PC-9 (cell line): ENCODE measurements at regions not wholly inside any gene's neighbourhood (a gene's known extent, or its start where the extent isn't known, plus 50 kb on each side); places are given as distances from the start of the nearest gene placed in this dataset.

Experiments used
- BruUV-seq: library from RNA; stranded (reverse); fragments of 400-500 nt; replicated peaks from 2 replicates; lab custom pipeline; 2021; lab: Mats Ljungman, UMichigan
- CTCF ChIA-PET: fragments of 300-600 bp; sonication (Branson Sonifier 250); formaldehyde crosslinking; loops from one replicate; lab custom pipeline; 2022; ENCODE audit warnings: antibody characterized with exemption; lab: Charles Lee
- POLR2A ChIA-PET: fragments of 300-600 bp; sonication (Branson Sonifier 250); formaldehyde crosslinking; loops from one replicate; lab custom pipeline; 2022; ENCODE audit warnings: antibody characterized with exemption; ENCODE audit not compliant: unreplicated experiment; lab: Charles Lee
- DNase-seq, 2 experiments: peaks; one replicate each; pipeline versions ENCODE4 v3.0.0 to v3.0.0-alpha.2; 2015 to 2022; ENCODE audit warnings: mixed read lengths in 1 of 2
- H2AFZ ChIP-seq: fragments of 200-600 bp; sonication (generic); 2 replicates; pipeline ENCODE4 v1.8.1; 2017; ENCODE audit warnings: antibody characterized with exemption
- H3F3A ChIP-seq: fragments of 200-600 bp; sonication (generic); 2 replicates; pipeline ENCODE4 v1.8.1; 2017; ENCODE audit warnings: antibody characterized with exemption, mild to moderate bottlenecking, low read depth; ENCODE audit not compliant: insufficient read depth
- H3K27ac ChIP-seq: fragments of 200-600 bp; sonication (generic); 2 replicates; pipeline ENCODE4 v1.6.1; 2016; ENCODE audit warnings: mixed run types
- H3K27me3 ChIP-seq: fragments of 200-600 bp; sonication (generic); 2 replicates; pipeline ENCODE4 v1.6.1; 2016; ENCODE audit warnings: low read depth, mixed run types; ENCODE audit not compliant: insufficient read depth
- H3K36me3 ChIP-seq: fragments of 200-600 bp; sonication (generic); 2 replicates; pipeline ENCODE4 v1.6.1; 2016; ENCODE audit warnings: low read depth, mixed run types
- H3K4me1 ChIP-seq: fragments of 200-600 bp; sonication (generic); replicated peaks from 2 replicates; pipeline ENCODE4 v1.6.1; 2016; ENCODE audit warnings: mixed run types; ENCODE audit not compliant: insufficient read depth
- H3K4me2 ChIP-seq: fragments of 200-600 bp; sonication (generic); 2 replicates; pipeline ENCODE4 v1.6.1; 2017; ENCODE audit warnings: mixed run types
- H3K4me3 ChIP-seq: fragments of 200-600 bp; sonication (generic); 2 replicates; pipeline ENCODE4 v1.6.1; 2016; ENCODE audit warnings: mixed run types
- H3K79me2 ChIP-seq: fragments of 200-600 bp; sonication (generic); 2 replicates; pipeline ENCODE4 v1.6.1; 2017; ENCODE audit warnings: low read depth, mixed run types
- H3K9me2 ChIP-seq: fragments of 200-600 bp; sonication (generic); 2 replicates; pipeline ENCODE4 v1.8.1; 2017; ENCODE audit warnings: mild to moderate bottlenecking; ENCODE audit not compliant: insufficient read depth
- H3K9me3 ChIP-seq: fragments of 200-600 bp; sonication (generic); 2 replicates; pipeline ENCODE4 v1.8.1; 2016; ENCODE audit warnings: low read depth; ENCODE audit not compliant: insufficient read depth
- H4K20me1 ChIP-seq: fragments of 200-600 bp; sonication (generic); 2 replicates; pipeline ENCODE4 v1.8.1; 2017; ENCODE audit not compliant: insufficient read depth
- CTCF ChIP-seq: fragments of 200-600 bp; sonication (generic); conservative IDR thresholded peaks from 2 replicates; pipeline ENCODE4 v1.6.1; 2017; ENCODE audit warnings: mixed run types, antibody characterized with exemption, mild to moderate bottlenecking, moderate library complexity
- EZH2 ChIP-seq: fragments of 200-600 bp; sonication (generic); IDR thresholded peaks from 2 replicates; pipeline ENCODE4 v1.8.0; 2017; ENCODE audit warnings: antibody characterized with exemption, low read depth
- intact Hi-C: fragments of 100-400 bp; cut with micrococcal nuclease; formaldehyde crosslinking; loops from one replicate; pipeline ENCODE4 v1.10.0; 2022; ENCODE audit not compliant: unreplicated experiment

GRCh38 chr9:135300346-135301141, 179.0 kb upstream of the PPP1R26 start:
- no peak overlapping the region for H2AFZ ChIP-seq
- no TSS peak for BruUV-seq
- peaks cover 98% of the 10 kb centered on the region for H3K27me3 ChIP-seq
- POLR2A ChIA-PET: no interaction called here
- DNase-seq: no peak
- H3K4me2 ChIP-seq: no peak overlapping the region
- intact Hi-C loops: no loop called here
- no peaks in the 10 kb centered on the region for H3K79me2 ChIP-seq
- CTCF ChIA-PET: no interaction called here
- H3K9me2 ChIP-seq: no peaks in the 10 kb centered on the region
- no peaks in the 10 kb centered on the region for H3K36me3 ChIP-seq
- no peak overlapping the region for H3K4me3 ChIP-seq
- TF ChIP-seq CTCF (no peak), EZH2 (no peak)
- no peaks in the 10 kb centered on the region for H4K20me1 ChIP-seq
- no peaks in the 10 kb centered on the region for H3F3A ChIP-seq
- no peaks in the 10 kb centered on the region for H3K9me3 ChIP-seq
- no peak overlapping the region for H3K27ac ChIP-seq
- H3K4me1 ChIP-seq: no peaks in the 10 kb centered on the region

- no TSS peak for BruUV-seq
- no peak for DNase-seq
- ChIA-PET POLR2A (no interaction called here), CTCF (no interaction called here)
- intact Hi-C loops: no loop called here
- Histone ChIP-seq H3K36me3 (no peaks in the 10 kb centered on the region), H3F3A (no peaks in the 10 kb centered on the region), H3K79me2 (no peaks in the 10 kb centered on the region), H3K4me1 (no peaks in the 10 kb centered on the region), H3K27ac (no peak overlapping the region), H3K4me2 (no peak overlapping the region), H3K4me3 (no peak overlapping the region), H3K27me3 (peaks cover 95% of the 10 kb centered on the region), H4K20me1 (no peaks in the 10 kb centered on the region), H2AFZ (no peak overlapping the region), H3K9me2 (no peaks in the 10 kb centered on the region), H3K9me3 (no peaks in the 10 kb centered on the region)
- TF ChIP-seq CTCF (no peak), EZH2 (no peak)
Measured at GRCh38 chr9:135301271-135302263, 178.0 kb upstream of the PPP1R26 start.

- POLR2A ChIA-PET: no interaction called here
- no peak overlapping the region for H3K27ac ChIP-seq
- H3F3A ChIP-seq: no peaks in the 10 kb centered on the region
- peaks cover 95% of the 10 kb centered on the region for H3K27me3 ChIP-seq
- CTCF ChIA-PET: no interaction called here
- H2AFZ ChIP-seq: no peak overlapping the region
- TF ChIP-seq CTCF (no peak), EZH2 (no peak; the same call in 1 of the 2 replicates)
- H3K79me2 ChIP-seq: no peaks in the 10 kb centered on the region
- BruUV-seq: no TSS peak
- no peak overlapping the region for H3K4me2 ChIP-seq
- no peaks in the 10 kb centered on the region for H3K4me1 ChIP-seq
- intact Hi-C loops: no loop called here
- H4K20me1 ChIP-seq: no peaks in the 10 kb centered on the region
- H3K9me2 ChIP-seq: no peaks in the 10 kb centered on the region
- no peaks in the 10 kb centered on the region for H3K9me3 ChIP-seq
- H3K36me3 ChIP-seq: no peaks in the 10 kb centered on the region
- no peak overlapping the region for H3K4me3 ChIP-seq
- DNase-seq: no peak
Measured at GRCh38 chr9:135302329-135303279, 177.0 kb upstream of the PPP1R26 start.
